GM12878 (cell line): ENCODE measurements at regions not wholly inside any gene's neighbourhood (a gene's known extent, or its start where the extent isn't known, plus 50 kb on each side); places are given as distances from the start of the nearest gene placed in this dataset.

Experiments
- ATAC-seq: fragments of 200-7000 bp; cut with Tn5 transposase; 3 replicates; pipeline ENCODE4 v1.9.1; 2020; ENCODE audit warnings: mild to moderate bottlenecking, moderate library complexity
- BruUV-seq: library from RNA; stranded (reverse); fragments of 400-500 nt; replicated peaks from 2 replicates; lab custom pipeline; 2021; lab: Mats Ljungman, UMichigan
- CTCF ChIA-PET: fragments of 300-600 bp; sonication (Branson Sonifier 250); formaldehyde crosslinking; extraction: SDS; loops from one replicate; lab custom pipeline; 2021; ENCODE audit warnings: inconsistent platforms; lab: Yijun Ruan, JAX
- POLR2A ChIA-PET: fragments of 350-600 bp; formaldehyde crosslinking; extraction: SDS; loops from one replicate; lab custom pipeline; 2021; ENCODE audit warnings: inconsistent platforms; lab: Charles Lee
- RAD21 ChIA-PET: fragments of 300-600 bp; sonication (Branson Sonifier 250); formaldehyde crosslinking; loops from one replicate; lab custom pipeline; 2023; ENCODE audit warnings: antibody characterized with exemption; ENCODE audit not compliant: unreplicated experiment; lab: Charles Lee
- SMC1A ChIA-PET: fragments of 300-600 bp; sonication (Branson Sonifier 250); formaldehyde crosslinking; loops from one replicate; lab custom pipeline; 2023; ENCODE audit not compliant: unreplicated experiment, uncharacterized antibody; lab: Charles Lee
- DNase-seq: peaks from one replicate; pipeline ENCODE4 v3.0.0-alpha.2; 2011; ENCODE audit warnings: low read depth, low spot score
- FAIRE-seq: peaks from 3 replicates; lab custom pipeline; 2011; peaks lifted over from hg19 to GRCh38; lab: Jason Lieb, UNC
- H2AFZ ChIP-seq: 2 replicates; pipeline ENCODE4 v1.6.0; 2011; ENCODE audit warnings: low read depth, low read length, control low read depth; ENCODE audit not compliant: control insufficient read depth
- H3K27ac ChIP-seq: 2 replicates; pipeline ENCODE4 v1.5.1; 2011; ENCODE audit warnings: control low read depth; ENCODE audit not compliant: control insufficient read depth, insufficient read depth
- H3K27me3 ChIP-seq, 2 experiments: replicated peaks in 1 of 2; 2 replicates each; pipeline versions ENCODE4 v1.6.0 to v1.6.1; 2011; ENCODE audit warnings: low read length in 1 of 2; ENCODE audit not compliant: control insufficient read depth in 2 of 2, insufficient read depth in 2 of 2
- H3K36me3 ChIP-seq, 2 experiments: 2 replicates each; pipeline ENCODE4 v1.5.1; 2011; ENCODE audit warnings: low read length in 1 of 2; ENCODE audit not compliant: control insufficient read depth in 2 of 2, insufficient read depth in 2 of 2
- H3K4me1 ChIP-seq: 2 replicates; pipeline ENCODE4 v1.6.1; 2011; ENCODE audit warnings: mild to moderate bottlenecking, low read length, moderate library complexity, mixed read lengths; ENCODE audit not compliant: control insufficient read depth, insufficient read depth
- H3K4me2 ChIP-seq: 2 replicates; pipeline ENCODE4 v1.6.0; 2011; ENCODE audit warnings: control low read depth; ENCODE audit not compliant: control insufficient read depth, insufficient read depth
- H3K4me3 ChIP-seq: fragments of 200-600 bp; sonication (generic); 2 replicates; pipeline ENCODE4 v1.5.1; 2016
- H3K79me2 ChIP-seq: 2 replicates; pipeline ENCODE4 v1.6.0; 2011; ENCODE audit warnings: low read length; ENCODE audit not compliant: control insufficient read depth, insufficient read depth
- H3K9ac ChIP-seq: 2 replicates; pipeline ENCODE4 v1.8.0; 2011; ENCODE audit warnings: low read length, control low read depth, mixed read lengths; ENCODE audit not compliant: control insufficient read depth, insufficient read depth
- H3K9me3 ChIP-seq: replicated peaks from 3 replicates; pipeline ENCODE4 v1.5.1; 2011; ENCODE audit warnings: mild to moderate bottlenecking, low read length; ENCODE audit not compliant: control insufficient read depth, insufficient read depth
- H4K20me1 ChIP-seq: 2 replicates; pipeline ENCODE4 v1.6.0; 2011; ENCODE audit not compliant: control insufficient read depth, insufficient read depth
- CEBPB ChIP-seq, 2 experiments: fragments of 150-350 bp in 1 of 2; IDR thresholded peaks; 2 replicates each; pipeline ENCODE4 v1.6.1; 2012 to 2014; ENCODE audit warnings: low read depth in 2 of 2, low read length in 2 of 2, borderline replicate concordance in 1 of 2, inconsistent platforms in 1 of 2
- E2F4 ChIP-seq: IDR thresholded peaks from 2 replicates; pipeline ENCODE4 v1.6.1; 2012; ENCODE audit warnings: low read depth, low read length, improper control_type of control experiment
- FOXK2 ChIP-seq: fragments of 450-650 bp; IDR thresholded peaks from 2 replicates; pipeline ENCODE4 v1.6.1; 2017; ENCODE audit warnings: mild to moderate bottlenecking, moderate library complexity
- KAT2A ChIP-seq: conservative IDR thresholded peaks from 2 replicates; pipeline ENCODE4 v1.6.1; 2011; ENCODE audit warnings: low read depth, low read length; ENCODE audit not compliant: control insufficient read depth
- NR2C2 ChIP-seq: IDR thresholded peaks from 2 replicates; pipeline ENCODE4 v1.6.1; 2011; ENCODE audit warnings: borderline replicate concordance, low read depth; ENCODE audit not compliant: control insufficient read depth, insufficient read length
- NR2F1 ChIP-seq: fragments of 450-650 bp; conservative IDR thresholded peaks from 2 replicates; pipeline ENCODE4 v1.6.1; 2017; ENCODE audit warnings: mild to moderate bottlenecking
- POLR2AphosphoS5 ChIP-seq: IDR thresholded peaks from 2 replicates; pipeline ENCODE4 v1.6.1; 2011; ENCODE audit warnings: mild to moderate bottlenecking, low read length, inconsistent platforms
- RBBP5 ChIP-seq: fragments of 200-600 bp; sonication (generic); conservative IDR thresholded peaks from 2 replicates; pipeline ENCODE4 v1.6.1; 2016
- REST ChIP-seq: IDR thresholded peaks from 2 replicates; pipeline ENCODE4 v1.6.1; 2012; ENCODE audit warnings: mild to moderate bottlenecking, low read depth, low read length
- TAF1 ChIP-seq: IDR thresholded peaks from 2 replicates; pipeline ENCODE4 v1.6.1; 2011; ENCODE audit warnings: mild to moderate bottlenecking, low read depth, low read length, borderline replicate concordance
- TCF12 ChIP-seq: IDR thresholded peaks from 2 replicates; pipeline ENCODE4 v1.6.1; 2011; ENCODE audit warnings: low read depth, mild to moderate bottlenecking, low read length
- TCF3 ChIP-seq: IDR thresholded peaks from 2 replicates; pipeline ENCODE4 v1.6.1; 2012; ENCODE audit warnings: low read depth, mild to moderate bottlenecking, low read length, borderline replicate concordance; ENCODE audit not compliant: insufficient read depth
- USF1 ChIP-seq: IDR thresholded peaks from 2 replicates; pipeline ENCODE4 v1.6.1; 2011; ENCODE audit warnings: borderline replicate concordance, low read depth, mild to moderate bottlenecking, moderate library complexity, mixed read lengths, low read length; ENCODE audit not compliant: insufficient read depth; ENCODE audit errors: extremely low read length
- WGBS: methylation state at CpG from one replicate; pipeline ENCODE4 v1.1.6; 2016; ENCODE audit warnings: low lambda C conversion rate; ENCODE audit not compliant: insufficient replicate concordance, insufficient coverage; ENCODE audit errors: missing lambda C conversion rate; 5-methylcytosine and 5-hydroxymethylcytosine counted together
- in situ Hi-C: fragments of 300-500 bp; cut with MboI; formaldehyde crosslinking; loops from 9 replicates; pipeline ENCODE4 v1.14.3; 2018; ENCODE audit warnings: mixed read lengths
- intact Hi-C: fragments of 100-400 bp; cut with micrococcal nuclease; formaldehyde crosslinking; loops from one replicate; pipeline ENCODE4 v1.14.2; 2022; ENCODE audit not compliant: unreplicated experiment

- SMC1A ChIA-PET: no interaction called here
- RAD21 ChIA-PET: no interaction called here
Measured at GRCh38 chrX:34467437-34467836, 189.6 kb downstream of the TMEM47 start.

More at GRCh38 chrX:34467437-34467836, 189.6 kb downstream of the TMEM47 start:
- no peak overlapping the region for H3K4me2 ChIP-seq
- 30% methylated on average over 3 of the region's 3 CpGs for WGBS
- H3K9me3 ChIP-seq: no peaks in the 10 kb centered on the region
- ATAC-seq (no peak), FAIRE-seq (no peak), DNase-seq (no peak)
- no peaks in the 10 kb centered on the region for H3K27me3 ChIP-seq
- BruUV-seq: no TSS peak
- H3K4me3 ChIP-seq: no peak overlapping the region
- H3K9ac ChIP-seq: no peak overlapping the region
- no peak for TF ChIP-seq TCF3
- no peak for TF ChIP-seq NR2F1
- no peak for TF ChIP-seq POLR2AphosphoS5
- TF ChIP-seq KAT2A: no peak
- TF ChIP-seq RBBP5: no peak
- no peak for TF ChIP-seq TAF1
- TF ChIP-seq USF1: no peak
- no peak for TF ChIP-seq REST
- no peak for TF ChIP-seq FOXK2
- no peak for TF ChIP-seq NR2C2
- TF ChIP-seq TCF12: no peak
- no peak for TF ChIP-seq E2F4
- TF ChIP-seq CEBPB (IDR thresholded peaks at IDR 0.05; ENCODE audit: borderline replicate concordance in 1 of 2, low read depth in 2 of 2, low read length in 2 of 2): no peak
- no peak overlapping the region for H3K27ac ChIP-seq
- ChIA-PET POLR2A (no interaction called here), CTCF (no interaction called here)
- no peaks in the 10 kb centered on the region for H3K4me1 ChIP-seq
- no peaks in the 10 kb centered on the region for H3K79me2 ChIP-seq
- no peaks in the 10 kb centered on the region for H4K20me1 ChIP-seq
- no peak overlapping the region for H2AFZ ChIP-seq
- no peaks in the 10 kb centered on the region for H3K36me3 ChIP-seq
- in situ Hi-C loops: no loop called here
- intact Hi-C loops: no loop called here
